HG03575 (cell line): ENCODE measurements at regions not wholly inside any gene's neighbourhood (a gene's known extent, or its start where the extent isn't known, plus 50 kb on each side); places are given as distances from the start of the nearest gene placed in this dataset.

ENCODE experiments used
- ATAC-seq: cut with Tn5 transposase; IDR thresholded peaks from one replicate; pipeline ENCODE4 v1.9.1; 2021; ENCODE audit not compliant: unreplicated experiment, insufficient number of reproducible peaks, low FRiP score; ENCODE audit errors: extremely low read depth

- ATAC-seq = no peak
Measured at GRCh38 chr13:105821337-105821736, 714.1 kb downstream of the EFNB2 start.

- ATAC-seq = no peak
Measured at GRCh38 chr13:105820415-105820814, 715.0 kb downstream of the EFNB2 start.

GRCh38 chr13:105817498-105817897 is 718.0 kb downstream of the EFNB2 start:
- no peak for ATAC-seq

- no peak for ATAC-seq
Measured at GRCh38 chr13:105816994-105817393, 718.5 kb downstream of the EFNB2 start.

- no peak for ATAC-seq
Measured at GRCh38 chr13:105814902-105815250, 720.6 kb downstream of the EFNB2 start.

- ATAC-seq = no peak
Measured at GRCh38 chr13:105814219-105814901, 721.1 kb downstream of the EFNB2 start.

- ATAC-seq = no peak
Measured at GRCh38 chr13:105806628-105806920, 728.9 kb downstream of the EFNB2 start.

- no peak for ATAC-seq
Measured at GRCh38 chr13:105805892-105806627, 729.4 kb downstream of the EFNB2 start.

GRCh38 chr13:105804561-105805190 is 730.8 kb downstream of the EFNB2 start:
- no peak for ATAC-seq

- ATAC-seq = no peak
Measured at GRCh38 chr13:105799155-105799554, 736.3 kb downstream of the EFNB2 start.

- no peak for ATAC-seq
Measured at GRCh38 chr13:105798541-105798940, 736.9 kb downstream of the EFNB2 start.

- ATAC-seq = no peak
Measured at GRCh38 chr13:105796081-105796480, 739.4 kb downstream of the EFNB2 start.

GRCh38 chr13:105790923-105791322 is 744.5 kb downstream of the EFNB2 start:
- no peak for ATAC-seq

- ATAC-seq = no peak
Measured at GRCh38 chr13:105788530-105788929, 746.9 kb downstream of the EFNB2 start.

- no peak for ATAC-seq
Measured at GRCh38 chr13:105787632-105788031, 747.8 kb downstream of the EFNB2 start.

- no peak for ATAC-seq
Measured at GRCh38 chr13:105785436-105785835, 750.0 kb downstream of the EFNB2 start.

GRCh38 chr13:105783261-105783660 is 752.2 kb downstream of the EFNB2 start:
- no peak for ATAC-seq

GRCh38 chr13:105778196-105778595 is 757.3 kb downstream of the EFNB2 start:
- ATAC-seq = no peak

GRCh38 chr13:105774739-105775460 is 760.6 kb downstream of the EFNB2 start:
- no peak for ATAC-seq
